ENCODE measurements at regions not wholly inside any gene's neighbourhood (a gene's known extent, or its start where the extent isn't known, plus 50 kb on each side); places are given as distances from the start of the nearest gene placed in this dataset.

DNA sequence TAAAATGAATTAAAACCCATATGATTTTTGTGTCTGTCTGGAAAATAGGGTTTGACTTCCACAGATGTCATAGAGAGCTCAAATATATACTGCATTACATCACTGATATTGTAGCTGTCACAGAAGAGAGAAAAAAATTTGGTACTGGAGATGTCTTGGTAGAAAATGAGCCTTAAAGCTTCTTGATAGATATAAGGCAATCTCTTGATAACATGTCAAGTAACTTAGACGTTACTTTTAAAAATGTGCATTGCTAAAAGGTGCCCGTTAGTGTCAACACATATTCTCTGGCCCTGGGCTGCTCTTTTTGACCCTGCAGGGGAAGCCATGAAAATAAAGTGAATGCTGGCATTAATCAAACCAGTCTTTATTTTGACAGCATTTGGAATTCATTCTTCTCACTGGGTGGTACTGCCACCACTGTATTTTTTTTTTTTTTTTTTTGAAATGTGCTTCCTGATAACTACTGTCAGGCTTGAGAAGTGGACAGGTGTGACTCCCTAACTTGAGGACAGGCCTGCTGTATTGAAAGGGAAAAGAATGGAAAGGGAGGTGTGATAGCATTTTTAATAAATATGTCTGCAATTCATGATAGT is 53.0 kb upstream of the RAPGEF2 start:
- Histone ChIP-seq H3K4me2 (ENCODE audit: insufficient read depth, low read length) (no peak overlapping the region), H3K27me3 (ENCODE audit: insufficient read depth, low read length) (peaks cover 3% of the 10 kb centered on the region), H3K4me1 (ENCODE audit: insufficient read depth, low read length) (peaks cover 12% of the 10 kb centered on the region), H4K20me1 (ENCODE audit: insufficient read depth, low read length) (no peaks in the 10 kb centered on the region), H3K9me3 (ENCODE audit: low read depth, low read length) (no peaks in the 10 kb centered on the region), H2AFZ (ENCODE audit: low read length) (no peak overlapping the region), H3K4me3 (ENCODE audit: insufficient read depth, low read length) (no peak overlapping the region), H3K36me3 (ENCODE audit: insufficient read depth, low read length) (no peaks in the 10 kb centered on the region), H3K79me2 (ENCODE audit: insufficient read depth, low read length) (no peaks in the 10 kb centered on the region), H3K27ac (ENCODE audit: low read depth, low read length) (no peak overlapping the region)
- TF ChIP-seq, protein P1, sequence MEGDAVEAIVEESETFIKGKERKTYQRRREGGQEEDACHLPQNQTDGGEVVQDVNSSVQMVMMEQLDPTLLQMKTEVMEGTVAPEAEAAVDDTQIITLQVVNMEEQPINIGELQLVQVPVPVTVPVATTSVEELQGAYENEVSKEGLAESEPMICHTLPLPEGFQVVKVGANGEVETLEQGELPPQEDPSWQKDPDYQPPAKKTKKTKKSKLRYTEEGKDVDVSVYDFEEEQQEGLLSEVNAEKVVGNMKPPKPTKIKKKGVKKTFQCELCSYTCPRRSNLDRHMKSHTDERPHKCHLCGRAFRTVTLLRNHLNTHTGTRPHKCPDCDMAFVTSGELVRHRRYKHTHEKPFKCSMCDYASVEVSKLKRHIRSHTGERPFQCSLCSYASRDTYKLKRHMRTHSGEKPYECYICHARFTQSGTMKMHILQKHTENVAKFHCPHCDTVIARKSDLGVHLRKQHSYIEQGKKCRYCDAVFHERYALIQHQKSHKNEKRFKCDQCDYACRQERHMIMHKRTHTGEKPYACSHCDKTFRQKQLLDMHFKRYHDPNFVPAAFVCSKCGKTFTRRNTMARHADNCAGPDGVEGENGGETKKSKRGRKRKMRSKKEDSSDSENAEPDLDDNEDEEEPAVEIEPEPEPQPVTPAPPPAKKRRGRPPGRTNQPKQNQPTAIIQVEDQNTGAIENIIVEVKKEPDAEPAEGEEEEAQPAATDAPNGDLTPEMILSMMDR (IDR thresholded peaks at IDR 0.05; ENCODE audit: extremely low read depth, low read depth, low read length) = no peak
- DNase-seq (ENCODE audit: insufficient read length, low spot score, missing footprints) = no peak

DNA sequence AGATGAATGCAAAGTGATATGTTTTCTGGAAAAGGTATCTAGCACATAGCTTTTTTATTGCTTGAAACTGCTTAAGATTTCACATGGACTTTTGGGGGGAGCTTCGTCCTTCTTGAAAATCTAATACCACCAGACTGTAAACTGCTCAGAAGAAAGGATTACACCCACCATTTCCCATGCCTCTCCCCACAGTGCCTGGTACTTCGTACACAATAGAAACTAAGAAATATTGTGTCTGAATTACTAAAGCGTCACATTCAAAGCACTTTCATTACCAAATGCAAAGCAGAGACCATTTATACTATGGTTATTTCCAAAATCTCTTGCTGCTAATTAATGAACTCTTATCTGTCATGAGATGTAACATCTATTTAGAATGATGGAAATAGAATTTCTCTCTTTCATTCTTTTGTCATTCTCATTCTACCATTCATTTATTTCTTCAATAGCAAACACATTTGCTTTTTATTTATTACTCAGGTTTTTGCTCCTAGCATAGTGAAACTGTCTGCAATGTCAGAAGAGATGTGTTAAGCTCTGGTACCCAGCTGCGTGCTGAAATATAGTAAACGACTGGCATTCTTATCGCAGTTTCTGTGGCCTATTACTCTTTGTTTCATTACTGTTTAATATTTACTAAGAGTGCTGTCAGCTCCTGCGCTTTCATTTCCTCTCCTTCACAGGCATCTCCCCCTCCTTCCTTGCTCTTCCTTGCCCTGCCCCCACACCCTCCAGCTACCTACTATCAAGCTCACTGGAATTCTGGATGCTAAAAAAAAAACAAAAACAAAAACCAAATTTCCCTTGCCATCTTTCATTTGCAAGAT is 51.4 kb upstream of the RAPGEF2 start:
- Histone ChIP-seq H3K9me3 (ENCODE audit: low read depth, low read length) (no peaks in the 10 kb centered on the region), H3K79me2 (ENCODE audit: insufficient read depth, low read length) (no peaks in the 10 kb centered on the region), H3K4me1 (ENCODE audit: insufficient read depth, low read length) (peaks cover 12% of the 10 kb centered on the region), H2AFZ (ENCODE audit: low read length) (no peak overlapping the region), H4K20me1 (ENCODE audit: insufficient read depth, low read length) (no peaks in the 10 kb centered on the region), H3K4me3 (ENCODE audit: insufficient read depth, low read length) (no peak overlapping the region), H3K4me2 (ENCODE audit: insufficient read depth, low read length) (no peak overlapping the region), H3K27me3 (ENCODE audit: insufficient read depth, low read length) (peaks cover 8% of the 10 kb centered on the region), H3K36me3 (ENCODE audit: insufficient read depth, low read length) (no peaks in the 10 kb centered on the region), H3K27ac (ENCODE audit: low read depth, low read length) (no peak overlapping the region)
- DNase-seq (ENCODE audit: insufficient read length, low spot score, missing footprints) = no peak
- TF ChIP-seq, protein P1 (IDR thresholded peaks at IDR 0.05; ENCODE audit: extremely low read depth, low read depth, low read length) = no peak

DNA sequence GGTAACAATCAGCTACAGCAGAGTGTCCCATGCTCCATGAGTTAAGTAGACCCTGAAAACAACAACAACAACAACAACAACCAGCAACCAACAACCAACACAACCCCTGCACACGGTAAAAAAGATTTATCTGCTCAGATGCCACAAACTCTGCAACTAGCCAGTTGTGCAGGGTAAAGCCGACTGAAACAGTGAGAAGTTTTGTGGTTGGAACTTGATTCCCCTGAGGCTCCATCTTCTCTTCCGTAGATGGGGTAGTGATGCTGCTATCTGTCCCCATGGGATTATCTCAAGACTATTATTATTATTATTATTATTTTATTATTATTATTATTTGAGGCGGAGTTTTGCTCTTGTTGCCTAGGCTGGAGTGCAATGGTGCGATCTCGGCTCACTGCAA is 50.6 kb upstream of the RAPGEF2 start:
- Histone ChIP-seq H3K79me2 (ENCODE audit: insufficient read depth, low read length) (no peaks in the 10 kb centered on the region), H3K27ac (ENCODE audit: low read depth, low read length) (no peak overlapping the region), H3K4me2 (ENCODE audit: insufficient read depth, low read length) (no peak overlapping the region), H2AFZ (ENCODE audit: low read length) (no peak overlapping the region), H3K27me3 (ENCODE audit: insufficient read depth, low read length) (peaks cover 8% of the 10 kb centered on the region), H3K4me3 (ENCODE audit: insufficient read depth, low read length) (no peak overlapping the region), H4K20me1 (ENCODE audit: insufficient read depth, low read length) (no peaks in the 10 kb centered on the region), H3K36me3 (ENCODE audit: insufficient read depth, low read length) (no peaks in the 10 kb centered on the region), H3K4me1 (ENCODE audit: insufficient read depth, low read length) (peaks cover 12% of the 10 kb centered on the region), H3K9me3 (ENCODE audit: low read depth, low read length) (no peaks in the 10 kb centered on the region)
- TF ChIP-seq, protein P1 (IDR thresholded peaks at IDR 0.05; ENCODE audit: extremely low read depth, low read depth, low read length) = no peak
- DNase-seq (ENCODE audit: insufficient read length, low spot score, missing footprints) = no peak

Measured in osteoblast (primary cell).